ENCODE measurements at regions not wholly inside any gene's neighbourhood (a gene's known extent, or its start where the extent isn't known, plus 50 kb on each side); places are given as distances from the start of the nearest gene placed in this dataset.

DNA sequence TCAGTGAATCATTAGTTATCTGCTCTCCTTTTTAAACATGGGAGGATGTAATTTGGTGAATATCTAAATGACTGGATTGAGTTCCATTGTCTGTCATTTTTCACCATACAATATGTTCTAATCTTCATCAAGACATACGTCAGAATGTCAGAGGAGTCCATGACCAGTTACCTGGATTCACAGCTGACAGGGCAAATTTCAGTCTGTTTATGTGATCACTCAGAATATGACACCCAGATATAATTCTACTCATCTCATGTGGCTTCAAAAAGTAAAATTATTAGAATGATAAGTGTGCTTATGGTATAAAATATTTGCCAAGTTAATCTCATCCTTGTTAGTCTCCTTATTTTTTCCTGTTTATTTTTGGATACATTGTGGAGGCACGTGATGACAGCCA, 150.2 kb downstream of the CDC14C start:
- DNase-seq (no peak), ATAC-seq (ENCODE audit: low read depth) (no peak)
- no peak overlapping the region for H3K18ac ChIP-seq (ENCODE audit: low read depth, low read length)
- H3K27me3 ChIP-seq (ENCODE audit: control insufficient read depth, insufficient read depth, low read length) = no peaks in the 10 kb centered on the region
- H4K91ac ChIP-seq (ENCODE audit: insufficient read depth, low read depth, low read length) = no peak overlapping the region
- H2BK5ac ChIP-seq (ENCODE audit: low read depth, low read length, poor library complexity, severe bottlenecking) = no peak overlapping the region
- H3K56ac ChIP-seq (ENCODE audit: extremely low read depth, insufficient read depth, low read length) = no peak overlapping the region
- H3K36me3 ChIP-seq (ENCODE audit: control insufficient read depth, insufficient read depth, low read length) = no peaks in the 10 kb centered on the region
- H3K14ac ChIP-seq (replicated peaks; ENCODE audit: low read depth, low read length) = no peak overlapping the region
- no peak overlapping the region for H3K4me3 ChIP-seq (ENCODE audit: insufficient read depth, low read depth, low read length)
- dilution Hi-C loops (cut with HindIII; ENCODE audit: low sequenced_read_pairs, unreplicated experiment) (no loop called here), in situ Hi-C loops (cut with MboI; ENCODE audit: low sequenced_read_pairs) (no loop called here), intact Hi-C loops (cut with micrococcal nuclease) (no loop called here)
- POLR2A ChIA-PET (ENCODE audit: unreplicated experiment) = no interaction called here
- H4K20me1 ChIP-seq (ENCODE audit: insufficient read depth, low read length) = no peaks in the 10 kb centered on the region
- H4K5ac ChIP-seq (ENCODE audit: low read depth, low read length) = no peak overlapping the region
- H2BK120ac ChIP-seq (ENCODE audit: low read depth, low read length) = no peak overlapping the region
- peaks cover 8% of the 10 kb centered on the region for H3K9me3 ChIP-seq (ENCODE audit: control insufficient read depth, insufficient read depth, low read length)
- CTCF ChIA-PET = no interaction called here
- H3K27ac ChIP-seq (ENCODE audit: insufficient read depth, low read length) = no peak overlapping the region
- no peaks in the 10 kb centered on the region for H3K79me1 ChIP-seq (ENCODE audit: low read depth in 1 of 2, low read length in 2 of 2)
- H3K9ac ChIP-seq (ENCODE audit: low read depth, low read length) = no peak overlapping the region
- no peak overlapping the region for H3K4ac ChIP-seq (ENCODE audit: low read depth, low read length)
- TF ChIP-seq NFE2L2 (IDR thresholded peaks at IDR 0.05; ENCODE audit: low read depth, low read length) (no peak), RCOR1 (IDR thresholded peaks at IDR 0.05; ENCODE audit: insufficient replicate concordance, low read length) (no peak), MXI1 (IDR thresholded peaks at IDR 0.05; ENCODE audit: borderline replicate concordance, low read depth, low read length) (no peak), CEBPB (IDR thresholded peaks at IDR 0.05; ENCODE audit: low read depth, low read length) (no peak), BHLHE40 (IDR thresholded peaks at IDR 0.05; ENCODE audit: low read depth, low read length) (no peak), MAFK (IDR thresholded peaks at IDR 0.05; ENCODE audit: low read depth, low read length) (no peak), CHD1 (IDR thresholded peaks at IDR 0.05; ENCODE audit: low read depth, low read length) (no peak), MAZ (IDR thresholded peaks at IDR 0.05; ENCODE audit: borderline replicate concordance, low read depth, low read length) (no peak), RFX5 (IDR thresholded peaks at IDR 0.05; ENCODE audit: low read depth, low read length) (no peak), SMC3 (IDR thresholded peaks at IDR 0.05; ENCODE audit: low read depth, low read length) (no peak), FOS (IDR thresholded peaks at IDR 0.05; ENCODE audit: low read depth, low read length) (no peak), RAD21 (IDR thresholded peaks at IDR 0.05; ENCODE audit: low read length) (no peak), POLR2A (IDR thresholded peaks at IDR 0.05; ENCODE audit: low read depth, low read length) (no peak)
- TF ChIP-seq, protein P1, sequence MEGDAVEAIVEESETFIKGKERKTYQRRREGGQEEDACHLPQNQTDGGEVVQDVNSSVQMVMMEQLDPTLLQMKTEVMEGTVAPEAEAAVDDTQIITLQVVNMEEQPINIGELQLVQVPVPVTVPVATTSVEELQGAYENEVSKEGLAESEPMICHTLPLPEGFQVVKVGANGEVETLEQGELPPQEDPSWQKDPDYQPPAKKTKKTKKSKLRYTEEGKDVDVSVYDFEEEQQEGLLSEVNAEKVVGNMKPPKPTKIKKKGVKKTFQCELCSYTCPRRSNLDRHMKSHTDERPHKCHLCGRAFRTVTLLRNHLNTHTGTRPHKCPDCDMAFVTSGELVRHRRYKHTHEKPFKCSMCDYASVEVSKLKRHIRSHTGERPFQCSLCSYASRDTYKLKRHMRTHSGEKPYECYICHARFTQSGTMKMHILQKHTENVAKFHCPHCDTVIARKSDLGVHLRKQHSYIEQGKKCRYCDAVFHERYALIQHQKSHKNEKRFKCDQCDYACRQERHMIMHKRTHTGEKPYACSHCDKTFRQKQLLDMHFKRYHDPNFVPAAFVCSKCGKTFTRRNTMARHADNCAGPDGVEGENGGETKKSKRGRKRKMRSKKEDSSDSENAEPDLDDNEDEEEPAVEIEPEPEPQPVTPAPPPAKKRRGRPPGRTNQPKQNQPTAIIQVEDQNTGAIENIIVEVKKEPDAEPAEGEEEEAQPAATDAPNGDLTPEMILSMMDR (conservative IDR thresholded peaks at IDR 0.05; ENCODE audit: low read depth, low read length) = no peak
- TF ChIP-seq, protein P2, sequence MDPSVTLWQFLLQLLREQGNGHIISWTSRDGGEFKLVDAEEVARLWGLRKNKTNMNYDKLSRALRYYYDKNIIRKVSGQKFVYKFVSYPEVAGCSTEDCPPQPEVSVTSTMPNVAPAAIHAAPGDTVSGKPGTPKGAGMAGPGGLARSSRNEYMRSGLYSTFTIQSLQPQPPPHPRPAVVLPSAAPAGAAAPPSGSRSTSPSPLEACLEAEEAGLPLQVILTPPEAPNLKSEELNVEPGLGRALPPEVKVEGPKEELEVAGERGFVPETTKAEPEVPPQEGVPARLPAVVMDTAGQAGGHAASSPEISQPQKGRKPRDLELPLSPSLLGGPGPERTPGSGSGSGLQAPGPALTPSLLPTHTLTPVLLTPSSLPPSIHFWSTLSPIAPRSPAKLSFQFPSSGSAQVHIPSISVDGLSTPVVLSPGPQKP (IDR thresholded peaks at IDR 0.05; ENCODE audit: borderline replicate concordance, low read depth, low read length) = no peak
- TF ChIP-seq, protein P3, sequence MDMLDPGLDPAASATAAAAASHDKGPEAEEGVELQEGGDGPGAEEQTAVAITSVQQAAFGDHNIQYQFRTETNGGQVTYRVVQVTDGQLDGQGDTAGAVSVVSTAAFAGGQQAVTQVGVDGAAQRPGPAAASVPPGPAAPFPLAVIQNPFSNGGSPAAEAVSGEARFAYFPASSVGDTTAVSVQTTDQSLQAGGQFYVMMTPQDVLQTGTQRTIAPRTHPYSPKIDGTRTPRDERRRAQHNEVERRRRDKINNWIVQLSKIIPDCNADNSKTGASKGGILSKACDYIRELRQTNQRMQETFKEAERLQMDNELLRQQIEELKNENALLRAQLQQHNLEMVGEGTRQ (IDR thresholded peaks at IDR 0.05; ENCODE audit: low read depth, low read length) = no peak
- H2BK20ac ChIP-seq (ENCODE audit: low read depth, low read length) = no peak overlapping the region
- H2BK15ac ChIP-seq (ENCODE audit: low read depth, low read length) = no peak overlapping the region
- H4K8ac ChIP-seq (ENCODE audit: low read depth in 2 of 2, low read length in 2 of 2) = no peak overlapping the region
- H3K9me1 ChIP-seq (ENCODE audit: insufficient read depth, low read length) = no peaks in the 10 kb centered on the region
- no peak overlapping the region for H3K23ac ChIP-seq (ENCODE audit: low read depth, low read length)
- no CpG with 5 or more reads among the region's 2 CpGs for WGBS, 2 experiments (ENCODE audit: extremely low coverage in 2 of 2, insufficient read length in 1 of 2)
- H3K4me1 ChIP-seq (ENCODE audit: control insufficient read depth, insufficient read depth, low read length) = no peaks in the 10 kb centered on the region
- no peak overlapping the region for H2AK9ac ChIP-seq (replicated peaks; ENCODE audit: low read depth, low read length, poor library complexity)
- no peak overlapping the region for H2AK5ac ChIP-seq (ENCODE audit: low read depth, low read length)
- no peak overlapping the region for H2AFZ ChIP-seq (replicated peaks; ENCODE audit: low read length, poor library complexity)
- no TSS peak for BruUV-seq (replicated peaks)
- H3K4me2 ChIP-seq (ENCODE audit: low read depth, low read length) = no peak overlapping the region

Data from IMR-90 (cell line).